ENCODE measurements at regions not wholly inside any gene's neighbourhood (a gene's known extent, or its start where the extent isn't known, plus 50 kb on each side); places are given as distances from the start of the nearest gene placed in this dataset.

- TF ChIP-seq YY1 (IDR thresholded peaks at IDR 0.05; ENCODE audit: insufficient read depth, insufficient read length) (no peak), ZNF274 (IDR thresholded peaks at IDR 0.05; ENCODE audit: low read depth, low read length) (no peak)
These were observed 855.0 kb downstream of the EPHA7 start for GRCh38 chr6:92564376-92564775.
